ENCODE measurements at regions not wholly inside any gene's neighbourhood (a gene's known extent, or its start where the extent isn't known, plus 50 kb on each side); places are given as distances from the start of the nearest gene placed in this dataset.

- Histone ChIP-seq H3K4me3 (ENCODE audit: extremely low read depth, insufficient read depth, low read length, poor library complexity, severe bottlenecking) (no peak overlapping the region), H3K4me1 (ENCODE audit: control insufficient read depth, insufficient read depth, low read length, poor library complexity, severe bottlenecking) (no peaks in the 10 kb centered on the region), H3K9me3 (ENCODE audit: control insufficient read depth, low read length) (no peaks in the 10 kb centered on the region), H3K27ac (ENCODE audit: low read depth, low read length, severe bottlenecking) (no peak overlapping the region), H3K36me3 (ENCODE audit: control insufficient read depth, insufficient read depth, low read length) (no peaks in the 10 kb centered on the region)
- 89 to 90% methylated on average over 8 to 9 of the region's 9 CpGs for WGBS, 2 experiments (ENCODE audit: insufficient coverage in 2 of 2)
These were observed 416.3 kb upstream of the MAF start for GRCh38 chr16:80016731-80017326.

- Histone ChIP-seq H3K27ac (ENCODE audit: low read depth, low read length, severe bottlenecking) (no peak overlapping the region), H3K4me3 (ENCODE audit: extremely low read depth, insufficient read depth, low read length, poor library complexity, severe bottlenecking) (no peak overlapping the region), H3K36me3 (ENCODE audit: control insufficient read depth, insufficient read depth, low read length) (no peaks in the 10 kb centered on the region), H3K4me1 (ENCODE audit: control insufficient read depth, insufficient read depth, low read length, poor library complexity, severe bottlenecking) (no peaks in the 10 kb centered on the region), H3K9me3 (ENCODE audit: control insufficient read depth, low read length) (no peaks in the 10 kb centered on the region)
- WGBS, 2 experiments (ENCODE audit: insufficient coverage in 2 of 2) = 96 to 98% methylated on average over 4 to 6 of the region's 6 CpGs
These were observed 415.0 kb upstream of the MAF start for GRCh38 chr16:80015566-80015965.

- H3K4me3 ChIP-seq (ENCODE audit: extremely low read depth, insufficient read depth, low read length, poor library complexity, severe bottlenecking) = no peak overlapping the region
- H3K36me3 ChIP-seq (ENCODE audit: control insufficient read depth, insufficient read depth, low read length) = no peaks in the 10 kb centered on the region
- H3K4me1 ChIP-seq (ENCODE audit: control insufficient read depth, insufficient read depth, low read length, poor library complexity, severe bottlenecking) = no peaks in the 10 kb centered on the region
- 100% methylated on average over 1 of the region's 1 CpG for WGBS, 2 experiments (ENCODE audit: insufficient coverage in 2 of 2)
- no peak overlapping the region for H3K27ac ChIP-seq (ENCODE audit: low read depth, low read length, severe bottlenecking)
- no peaks in the 10 kb centered on the region for H3K9me3 ChIP-seq (ENCODE audit: control insufficient read depth, low read length)
These were observed 413.9 kb upstream of the MAF start for GRCh38 chr16:80014241-80014939.

GRCh38 chr16:80012586-80012985 lies 412.0 kb upstream of the MAF start:
- no peak overlapping the region for H3K27ac ChIP-seq (ENCODE audit: low read depth, low read length, severe bottlenecking)
- H3K4me1 ChIP-seq (ENCODE audit: control insufficient read depth, insufficient read depth, low read length, poor library complexity, severe bottlenecking) = no peaks in the 10 kb centered on the region
- 60 to 82% methylated on average over 1 to 3 of the region's 3 CpGs for WGBS, 2 experiments (ENCODE audit: insufficient coverage in 2 of 2)
- H3K9me3 ChIP-seq (ENCODE audit: control insufficient read depth, low read length) = no peaks in the 10 kb centered on the region
- no peaks in the 10 kb centered on the region for H3K36me3 ChIP-seq (ENCODE audit: control insufficient read depth, insufficient read depth, low read length)
- H3K4me3 ChIP-seq (ENCODE audit: extremely low read depth, insufficient read depth, low read length, poor library complexity, severe bottlenecking) = no peak overlapping the region

GRCh38 chr16:80009971-80010659 lies 409.6 kb upstream of the MAF start:
- Histone ChIP-seq H3K27ac (ENCODE audit: low read depth, low read length, severe bottlenecking) (no peak overlapping the region), H3K4me3 (ENCODE audit: extremely low read depth, insufficient read depth, low read length, poor library complexity, severe bottlenecking) (no peak overlapping the region), H3K4me1 (ENCODE audit: control insufficient read depth, insufficient read depth, low read length, poor library complexity, severe bottlenecking) (peaks cover 9% of the 10 kb centered on the region), H3K9me3 (ENCODE audit: control insufficient read depth, low read length) (no peaks in the 10 kb centered on the region), H3K36me3 (ENCODE audit: control insufficient read depth, insufficient read depth, low read length) (no peaks in the 10 kb centered on the region)
- WGBS, 2 experiments (ENCODE audit: insufficient coverage in 2 of 2) = 74 to 82% methylated on average over 4 of the region's 4 CpGs

- Histone ChIP-seq H3K4me3 (ENCODE audit: extremely low read depth, insufficient read depth, low read length, poor library complexity, severe bottlenecking) (no peak overlapping the region), H3K36me3 (ENCODE audit: control insufficient read depth, insufficient read depth, low read length) (no peaks in the 10 kb centered on the region), H3K4me1 (ENCODE audit: control insufficient read depth, insufficient read depth, low read length, poor library complexity, severe bottlenecking) (peaks cover 9% of the 10 kb centered on the region), H3K9me3 (ENCODE audit: control insufficient read depth, low read length) (no peaks in the 10 kb centered on the region), H3K27ac (ENCODE audit: low read depth, low read length, severe bottlenecking) (no peak overlapping the region)
- WGBS, 2 experiments (ENCODE audit: insufficient coverage in 2 of 2) = 100% methylated on average over 2 of the region's 2 CpGs; no CpG with 5 or more reads in 1 of the 2 experiments
These were observed 408.3 kb upstream of the MAF start for GRCh38 chr16:80008857-80009256.

GRCh38 chr16:80007231-80007630 lies 406.7 kb upstream of the MAF start:
- H3K27ac ChIP-seq (ENCODE audit: low read depth, low read length, severe bottlenecking) = no peak overlapping the region
- 69 to 91% methylated on average over 1 to 4 of the region's 4 CpGs for WGBS, 2 experiments (ENCODE audit: insufficient coverage in 2 of 2)
- peaks cover 9% of the 10 kb centered on the region for H3K4me1 ChIP-seq (ENCODE audit: control insufficient read depth, insufficient read depth, low read length, poor library complexity, severe bottlenecking)
- no peak overlapping the region for H3K4me3 ChIP-seq (ENCODE audit: extremely low read depth, insufficient read depth, low read length, poor library complexity, severe bottlenecking)
- no peaks in the 10 kb centered on the region for H3K9me3 ChIP-seq (ENCODE audit: control insufficient read depth, low read length)
- no peaks in the 10 kb centered on the region for H3K36me3 ChIP-seq (ENCODE audit: control insufficient read depth, insufficient read depth, low read length)

- Histone ChIP-seq H3K36me3 (ENCODE audit: control insufficient read depth, insufficient read depth, low read length) (no peaks in the 10 kb centered on the region), H3K4me1 (ENCODE audit: control insufficient read depth, insufficient read depth, low read length, poor library complexity, severe bottlenecking) (peaks cover 9% of the 10 kb centered on the region), H3K9me3 (ENCODE audit: control insufficient read depth, low read length) (no peaks in the 10 kb centered on the region), H3K27ac (ENCODE audit: low read depth, low read length, severe bottlenecking) (no peak overlapping the region), H3K4me3 (ENCODE audit: extremely low read depth, insufficient read depth, low read length, poor library complexity, severe bottlenecking) (no peak overlapping the region)
- 82 to 90% methylated on average over 13 to 15 of the region's 17 CpGs for WGBS, 2 experiments (ENCODE audit: insufficient coverage in 2 of 2)
These were observed 406.0 kb upstream of the MAF start for GRCh38 chr16:80006241-80007215.

- Histone ChIP-seq H3K4me1 (ENCODE audit: control insufficient read depth, insufficient read depth, low read length, poor library complexity, severe bottlenecking) (peaks cover 9% of the 10 kb centered on the region), H3K9me3 (ENCODE audit: control insufficient read depth, low read length) (no peaks in the 10 kb centered on the region), H3K27ac (ENCODE audit: low read depth, low read length, severe bottlenecking) (no peak overlapping the region), H3K36me3 (ENCODE audit: control insufficient read depth, insufficient read depth, low read length) (no peaks in the 10 kb centered on the region), H3K4me3 (ENCODE audit: extremely low read depth, insufficient read depth, low read length, poor library complexity, severe bottlenecking) (no peak overlapping the region)
- 97 to 100% methylated on average over 2 to 4 of the region's 6 CpGs for WGBS, 2 experiments (ENCODE audit: insufficient coverage in 2 of 2)
These were observed 403.6 kb upstream of the MAF start for GRCh38 chr16:80004113-80004512.

- no peaks in the 10 kb centered on the region for H3K9me3 ChIP-seq (ENCODE audit: control insufficient read depth, low read length)
- H3K4me3 ChIP-seq (ENCODE audit: extremely low read depth, insufficient read depth, low read length, poor library complexity, severe bottlenecking) = no peak overlapping the region
- H3K4me1 ChIP-seq (ENCODE audit: control insufficient read depth, insufficient read depth, low read length, poor library complexity, severe bottlenecking) = peaks cover 9% of the 10 kb centered on the region
- WGBS, 2 experiments (ENCODE audit: insufficient coverage in 2 of 2) = no CpG with 5 or more reads among the region's 2 CpGs
- no peak overlapping the region for H3K27ac ChIP-seq (ENCODE audit: low read depth, low read length, severe bottlenecking)
- H3K36me3 ChIP-seq (ENCODE audit: control insufficient read depth, insufficient read depth, low read length) = no peaks in the 10 kb centered on the region
These were observed 401.7 kb upstream of the MAF start for GRCh38 chr16:80002261-80002660.

All from mesodermal cell (in vitro differentiated cells).